ENCODE measurements at regions not wholly inside any gene's neighbourhood (a gene's known extent, or its start where the extent isn't known, plus 50 kb on each side); places are given as distances from the start of the nearest gene placed in this dataset.

GRCh38 chr21:28272272-28272992, 720.2 kb downstream of the LTN1 start:
- intact Hi-C loops (cut with DNase I, micrococcal nuclease) = no loop called here
- Histone ChIP-seq H3K36me3 (ENCODE audit: low read depth) (no peaks in the 10 kb centered on the region), H3K4me1 (ENCODE audit: low read depth) (no peaks in the 10 kb centered on the region), H3K9me3 (no peaks in the 10 kb centered on the region), H3K4me3 (no peak overlapping the region)
- DNase-seq (no peak), ATAC-seq (no peak)
- no peak for TF ChIP-seq CTCF (IDR thresholded peaks at IDR 0.05)

- Histone ChIP-seq H3K9me3 (no peaks in the 10 kb centered on the region), H3K4me1 (ENCODE audit: low read depth) (no peaks in the 10 kb centered on the region), H3K4me3 (no peak overlapping the region), H3K36me3 (ENCODE audit: low read depth) (no peaks in the 10 kb centered on the region)
- ATAC-seq (no peak), DNase-seq (no peak)
- TF ChIP-seq CTCF (IDR thresholded peaks at IDR 0.05) = no peak
- intact Hi-C loops (cut with DNase I, micrococcal nuclease) = no loop called here
Measured at GRCh38 chr21:28269173-28269572, 723.5 kb downstream of the LTN1 start.

- intact Hi-C loops (cut with DNase I, micrococcal nuclease) = no loop called here
- DNase-seq = no peak
- no peak overlapping the region for H3K4me3 ChIP-seq
- TF ChIP-seq CTCF (IDR thresholded peaks at IDR 0.05) = no peak
- no peaks in the 10 kb centered on the region for H3K9me3 ChIP-seq
- H3K36me3 ChIP-seq (ENCODE audit: low read depth) = no peaks in the 10 kb centered on the region
- H3K4me1 ChIP-seq (ENCODE audit: low read depth) = no peaks in the 10 kb centered on the region
- ATAC-seq = no peak
Measured at GRCh38 chr21:28268685-28269084, 724.0 kb downstream of the LTN1 start.

- Histone ChIP-seq H3K9me3 (no peaks in the 10 kb centered on the region), H3K4me1 (ENCODE audit: low read depth) (no peaks in the 10 kb centered on the region), H3K4me3 (no peak overlapping the region), H3K36me3 (ENCODE audit: low read depth) (no peaks in the 10 kb centered on the region)
- DNase-seq (no peak), ATAC-seq (no peak)
- intact Hi-C loops (cut with DNase I, micrococcal nuclease) = no loop called here
- TF ChIP-seq CTCF (IDR thresholded peaks at IDR 0.05) = no peak
Measured at GRCh38 chr21:28267449-28267848, 725.2 kb downstream of the LTN1 start.

- no peak for TF ChIP-seq CTCF (IDR thresholded peaks at IDR 0.05)
- DNase-seq (no peak), ATAC-seq (no peak)
- H3K9me3 ChIP-seq = no peaks in the 10 kb centered on the region
- no peaks in the 10 kb centered on the region for H3K36me3 ChIP-seq (ENCODE audit: low read depth)
- no peak overlapping the region for H3K4me3 ChIP-seq
- no peaks in the 10 kb centered on the region for H3K4me1 ChIP-seq (ENCODE audit: low read depth)
- intact Hi-C loops (cut with DNase I, micrococcal nuclease) = no loop called here
Measured at GRCh38 chr21:28266061-28266460, 726.6 kb downstream of the LTN1 start.

- no peak for DNase-seq
Measured at GRCh38 chr21:28263974-28264373, 728.7 kb downstream of the LTN1 start.

More at GRCh38 chr21:28263974-28264373, 728.7 kb downstream of the LTN1 start:
- TF ChIP-seq CTCF (IDR thresholded peaks at IDR 0.05) = no peak
- H3K4me3 ChIP-seq = no peak overlapping the region
- no peaks in the 10 kb centered on the region for H3K9me3 ChIP-seq
- intact Hi-C loops (cut with DNase I, micrococcal nuclease) = no loop called here
- ATAC-seq = no peak
- H3K4me1 ChIP-seq (ENCODE audit: low read depth) = no peaks in the 10 kb centered on the region
- H3K36me3 ChIP-seq (ENCODE audit: low read depth) = no peaks in the 10 kb centered on the region
